ENCODE measurements at regions not wholly inside any gene's neighbourhood (a gene's known extent, or its start where the extent isn't known, plus 50 kb on each side); places are given as distances from the start of the nearest gene placed in this dataset.

DNA sequence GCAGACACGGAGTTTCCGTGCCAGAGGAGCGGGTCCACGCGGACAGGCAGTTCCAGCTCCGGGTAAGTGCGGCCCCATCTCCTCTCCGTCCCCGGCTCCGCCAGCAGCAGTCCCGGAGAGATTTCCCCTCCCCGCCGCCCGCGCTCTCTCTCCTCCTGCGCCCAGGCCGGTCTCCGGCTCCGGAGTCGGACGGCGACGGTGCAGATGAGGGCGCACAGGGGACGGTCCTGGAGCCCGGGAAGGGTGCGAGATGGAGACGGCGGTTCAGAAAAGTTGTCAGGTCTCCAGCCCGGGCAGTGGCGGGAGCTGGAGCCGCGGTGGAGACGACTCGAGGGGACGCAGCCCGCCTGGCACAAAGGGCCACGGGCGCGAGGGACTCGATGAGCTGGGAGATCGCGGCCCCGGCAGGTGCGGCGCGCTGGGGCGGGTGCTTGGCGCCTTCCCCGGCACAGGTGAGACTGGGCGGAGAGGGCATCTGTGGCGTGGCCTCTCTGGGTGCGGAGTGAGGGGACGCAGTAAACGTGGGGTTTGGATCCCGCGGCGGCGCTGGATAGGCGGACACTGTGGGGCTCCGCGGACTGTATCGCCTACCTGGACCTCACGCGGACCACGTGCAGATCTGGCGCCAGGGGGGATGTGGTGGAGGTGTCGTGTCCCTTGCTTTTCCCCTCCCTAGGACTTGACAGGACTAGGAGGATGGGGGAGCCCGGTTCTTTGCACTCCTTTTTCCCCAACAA lies 1540.3 kb upstream of the TMEM132C start:
- H3K9me3 Mint-ChIP-seq (ENCODE audit: unreplicated experiment) = peaks cover 25% of the 10 kb centered on the region
- no peak overlapping the region for H3K27ac Mint-ChIP-seq (ENCODE audit: unreplicated experiment)
- no peak overlapping the region for H3K4me3 Mint-ChIP-seq (ENCODE audit: unreplicated experiment)
- DNase-seq (ENCODE audit: extremely low spot score, unreplicated experiment) = no peak
- TF ChIP-seq, protein P1, sequence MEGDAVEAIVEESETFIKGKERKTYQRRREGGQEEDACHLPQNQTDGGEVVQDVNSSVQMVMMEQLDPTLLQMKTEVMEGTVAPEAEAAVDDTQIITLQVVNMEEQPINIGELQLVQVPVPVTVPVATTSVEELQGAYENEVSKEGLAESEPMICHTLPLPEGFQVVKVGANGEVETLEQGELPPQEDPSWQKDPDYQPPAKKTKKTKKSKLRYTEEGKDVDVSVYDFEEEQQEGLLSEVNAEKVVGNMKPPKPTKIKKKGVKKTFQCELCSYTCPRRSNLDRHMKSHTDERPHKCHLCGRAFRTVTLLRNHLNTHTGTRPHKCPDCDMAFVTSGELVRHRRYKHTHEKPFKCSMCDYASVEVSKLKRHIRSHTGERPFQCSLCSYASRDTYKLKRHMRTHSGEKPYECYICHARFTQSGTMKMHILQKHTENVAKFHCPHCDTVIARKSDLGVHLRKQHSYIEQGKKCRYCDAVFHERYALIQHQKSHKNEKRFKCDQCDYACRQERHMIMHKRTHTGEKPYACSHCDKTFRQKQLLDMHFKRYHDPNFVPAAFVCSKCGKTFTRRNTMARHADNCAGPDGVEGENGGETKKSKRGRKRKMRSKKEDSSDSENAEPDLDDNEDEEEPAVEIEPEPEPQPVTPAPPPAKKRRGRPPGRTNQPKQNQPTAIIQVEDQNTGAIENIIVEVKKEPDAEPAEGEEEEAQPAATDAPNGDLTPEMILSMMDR (IDR thresholded peaks at IDR 0.05) = no peak
- no peaks in the 10 kb centered on the region for H3K27me3 Mint-ChIP-seq (ENCODE audit: unreplicated experiment)
- no peaks in the 10 kb centered on the region for H3K36me3 Mint-ChIP-seq (ENCODE audit: unreplicated experiment)
- H3K4me1 Mint-ChIP-seq (ENCODE audit: unreplicated experiment) = no peaks in the 10 kb centered on the region

DNA sequence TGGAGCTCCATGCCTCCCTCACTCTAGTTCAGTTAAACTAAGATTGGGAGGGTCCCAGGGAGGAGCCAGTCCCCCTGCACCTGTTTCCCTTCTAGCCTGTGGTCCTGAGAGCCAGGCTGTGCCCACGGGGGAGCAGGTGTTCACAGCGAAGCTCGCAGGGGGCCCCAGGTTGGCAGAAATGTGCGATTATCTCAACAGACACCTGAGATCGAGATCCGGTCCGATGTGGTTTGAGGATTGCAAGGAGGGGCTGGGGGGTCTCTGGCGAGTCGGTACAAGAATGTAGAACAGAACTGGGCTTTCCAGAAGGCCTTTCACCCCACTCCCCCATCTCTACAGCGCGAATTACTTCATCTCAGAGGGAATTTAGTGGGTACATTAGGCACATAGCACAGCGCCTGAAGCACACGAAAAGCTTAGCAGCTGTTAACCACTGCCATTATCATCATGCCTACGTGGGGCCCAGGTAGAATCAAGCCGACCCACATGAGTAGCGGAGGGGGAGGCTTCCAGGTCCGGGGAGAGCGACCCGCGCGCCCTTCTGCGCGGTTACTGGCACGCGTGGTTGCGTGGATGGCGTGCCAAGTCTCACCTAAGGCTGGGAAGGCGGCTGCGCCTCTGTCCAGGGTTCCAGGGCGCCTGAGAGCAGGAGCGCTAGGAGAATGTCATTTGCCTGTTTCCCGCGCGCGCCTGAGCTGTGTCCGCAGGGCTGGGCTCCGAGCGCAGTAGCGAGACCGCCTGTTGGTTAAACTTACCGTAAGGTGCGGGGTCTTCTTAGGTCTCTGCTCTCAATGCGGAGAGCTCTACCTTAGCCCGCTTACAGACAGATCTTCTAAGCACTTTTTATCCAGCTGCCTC lies 1539.5 kb upstream of the TMEM132C start:
- Mint-ChIP-seq H3K36me3 (ENCODE audit: unreplicated experiment) (no peaks in the 10 kb centered on the region), H3K27me3 (ENCODE audit: unreplicated experiment) (no peaks in the 10 kb centered on the region)

DNA sequence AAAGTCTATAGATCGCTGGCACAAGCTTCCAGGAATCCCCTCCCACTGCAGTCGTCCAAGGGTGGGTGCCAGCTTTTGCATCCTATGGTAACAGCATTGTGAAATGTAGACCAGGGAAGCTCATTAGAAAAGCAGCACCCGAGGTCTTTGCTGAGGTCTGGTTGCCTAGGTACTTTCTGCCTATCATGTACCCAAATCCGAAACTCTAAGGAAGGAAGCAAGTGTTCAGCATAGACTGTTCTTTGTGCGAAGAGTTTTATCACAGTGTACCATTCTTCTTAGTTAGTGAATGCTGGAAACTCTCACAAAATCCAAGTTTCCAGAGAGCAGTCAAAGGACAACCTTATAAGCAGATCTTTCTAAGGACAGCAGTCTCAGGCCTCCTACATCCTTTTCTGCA lies 1532.7 kb upstream of the TMEM132C start:
- Mint-ChIP-seq H3K36me3 (ENCODE audit: unreplicated experiment) (no peaks in the 10 kb centered on the region), H3K9me3 (ENCODE audit: unreplicated experiment) (peaks cover 20% of the 10 kb centered on the region), H3K27ac (ENCODE audit: unreplicated experiment) (no peak overlapping the region), H3K4me1 (ENCODE audit: unreplicated experiment) (no peaks in the 10 kb centered on the region), H3K27me3 (ENCODE audit: unreplicated experiment) (no peaks in the 10 kb centered on the region), H3K4me3 (ENCODE audit: unreplicated experiment) (no peak overlapping the region)
- DNase-seq (ENCODE audit: extremely low spot score, unreplicated experiment) = no peak
- TF ChIP-seq, protein P1 (IDR thresholded peaks at IDR 0.05) = no peak

More for the DNA sequence above, 1539.5 kb upstream of the TMEM132C start:
- H3K4me1 Mint-ChIP-seq (ENCODE audit: unreplicated experiment) = no peaks in the 10 kb centered on the region
- no peak overlapping the region for H3K4me3 Mint-ChIP-seq (ENCODE audit: unreplicated experiment)
- TF ChIP-seq, protein P1 (IDR thresholded peaks at IDR 0.05) = no peak
- no peak overlapping the region for H3K27ac Mint-ChIP-seq (ENCODE audit: unreplicated experiment)
- DNase-seq (ENCODE audit: extremely low spot score, unreplicated experiment) = no peak
- peaks cover 21% of the 10 kb centered on the region for H3K9me3 Mint-ChIP-seq (ENCODE audit: unreplicated experiment)

DNA sequence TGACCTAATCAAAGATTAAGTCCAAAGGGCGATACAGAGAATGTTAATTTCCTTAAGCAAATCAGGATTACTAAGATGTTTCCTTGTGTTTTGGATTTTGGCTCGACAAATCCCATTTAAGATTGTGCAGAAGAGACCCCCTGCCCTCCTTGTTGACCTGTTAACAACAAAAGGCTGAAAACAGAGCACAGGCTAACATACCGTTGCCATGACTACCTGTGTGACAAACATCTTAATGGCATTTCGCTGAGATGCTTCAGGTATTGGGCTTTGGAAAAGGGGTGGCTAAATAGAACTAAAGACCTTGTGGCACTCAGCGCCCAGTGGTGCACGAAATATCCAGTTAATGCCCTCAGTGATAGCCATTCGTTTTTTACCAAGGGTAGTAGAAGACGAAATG lies 1532.3 kb upstream of the TMEM132C start:
- Mint-ChIP-seq H3K36me3 (ENCODE audit: unreplicated experiment) (no peaks in the 10 kb centered on the region), H3K27me3 (ENCODE audit: unreplicated experiment) (no peaks in the 10 kb centered on the region), H3K4me3 (ENCODE audit: unreplicated experiment) (no peak overlapping the region), H3K9me3 (ENCODE audit: unreplicated experiment) (peaks cover 20% of the 10 kb centered on the region), H3K27ac (ENCODE audit: unreplicated experiment) (no peak overlapping the region), H3K4me1 (ENCODE audit: unreplicated experiment) (no peaks in the 10 kb centered on the region)
- TF ChIP-seq, protein P1 (IDR thresholded peaks at IDR 0.05) = no peak
- no peak for DNase-seq (ENCODE audit: extremely low spot score, unreplicated experiment)

All from osteocyte (in vitro differentiated cells).